ENCODE measurements at regions not wholly inside any gene's neighbourhood (a gene's known extent, or its start where the extent isn't known, plus 50 kb on each side); places are given as distances from the start of the nearest gene placed in this dataset.

- Histone ChIP-seq H3K9me3 (ENCODE audit: control insufficient read depth, low read depth, low read length) (peaks cover 4% of the 10 kb centered on the region), H3K9ac (ENCODE audit: control insufficient read depth, extremely low read depth, insufficient read depth, low read length) (no peak overlapping the region), H3K27me3 (ENCODE audit: control insufficient read depth, extremely low read depth, insufficient read depth, low read length) (peaks cover 17% of the 10 kb centered on the region), H3K4me2 (ENCODE audit: control insufficient read depth, extremely low read depth, insufficient read depth, low read depth, low read length) (no peak overlapping the region), H3K4me1 (ENCODE audit: control insufficient read depth, extremely low read depth, insufficient read depth, low read length) (no peaks in the 10 kb centered on the region), H3K9me1 (ENCODE audit: control insufficient read depth, extremely low read depth, insufficient read depth, low read length) (no peaks in the 10 kb centered on the region), H3K36me3 (ENCODE audit: control insufficient read depth in 2 of 2, extremely low read depth in 1 of 2, insufficient read depth in 2 of 2, low read length in 2 of 2) (no peaks in the 10 kb centered on the region), H3K27ac (ENCODE audit: control insufficient read depth, insufficient read depth, low read length) (no peak overlapping the region), H2AFZ (ENCODE audit: control insufficient read depth, low read length) (no peak overlapping the region), H4K20me1 (ENCODE audit: control insufficient read depth, extremely low read depth, insufficient read depth, low read length) (no peaks in the 10 kb centered on the region), H3K79me2 (ENCODE audit: control insufficient read depth, insufficient read depth, low read length) (no peaks in the 10 kb centered on the region), H3K4me3 (ENCODE audit: control insufficient read depth in 2 of 3, extremely low read depth in 1 of 3, insufficient read depth in 2 of 3, low read depth in 1 of 3, low read length in 3 of 3) (no peak overlapping the region)
- dilution Hi-C loops (cut with MboI; ENCODE audit: extremely low pct_ligation_motif_present, low sequenced_read_pairs), result no loop called here
- FAIRE-seq, result no peak
- TF ChIP-seq, protein P1, sequence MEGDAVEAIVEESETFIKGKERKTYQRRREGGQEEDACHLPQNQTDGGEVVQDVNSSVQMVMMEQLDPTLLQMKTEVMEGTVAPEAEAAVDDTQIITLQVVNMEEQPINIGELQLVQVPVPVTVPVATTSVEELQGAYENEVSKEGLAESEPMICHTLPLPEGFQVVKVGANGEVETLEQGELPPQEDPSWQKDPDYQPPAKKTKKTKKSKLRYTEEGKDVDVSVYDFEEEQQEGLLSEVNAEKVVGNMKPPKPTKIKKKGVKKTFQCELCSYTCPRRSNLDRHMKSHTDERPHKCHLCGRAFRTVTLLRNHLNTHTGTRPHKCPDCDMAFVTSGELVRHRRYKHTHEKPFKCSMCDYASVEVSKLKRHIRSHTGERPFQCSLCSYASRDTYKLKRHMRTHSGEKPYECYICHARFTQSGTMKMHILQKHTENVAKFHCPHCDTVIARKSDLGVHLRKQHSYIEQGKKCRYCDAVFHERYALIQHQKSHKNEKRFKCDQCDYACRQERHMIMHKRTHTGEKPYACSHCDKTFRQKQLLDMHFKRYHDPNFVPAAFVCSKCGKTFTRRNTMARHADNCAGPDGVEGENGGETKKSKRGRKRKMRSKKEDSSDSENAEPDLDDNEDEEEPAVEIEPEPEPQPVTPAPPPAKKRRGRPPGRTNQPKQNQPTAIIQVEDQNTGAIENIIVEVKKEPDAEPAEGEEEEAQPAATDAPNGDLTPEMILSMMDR (optimal IDR thresholded peaks at IDR 0.05 in 1 of 3, IDR thresholded peaks at IDR 0.05 in 1 of 3, conservative IDR thresholded peaks at IDR 0.05 in 1 of 3; ENCODE audit: extremely low read depth in 1 of 3, insufficient read depth in 2 of 3, low read length in 3 of 3), result no peak
- TF ChIP-seq EZH2 (IDR thresholded peaks at IDR 0.05; ENCODE audit: low read length), result no peak
- DNase-seq (ENCODE audit: low read depth, low spot score), result no peak
These were observed 96.9 kb downstream of the RBFOX3 start for GRCh38 chr17:79513820-79514535.

GRCh38 chr17:79513206-79513605 lies 97.6 kb downstream of the RBFOX3 start:
- H3K36me3 ChIP-seq (ENCODE audit: control insufficient read depth in 2 of 2, extremely low read depth in 1 of 2, insufficient read depth in 2 of 2, low read length in 2 of 2), result no peaks in the 10 kb centered on the region
- no peak overlapping the region for H3K4me2 ChIP-seq (ENCODE audit: control insufficient read depth, extremely low read depth, insufficient read depth, low read depth, low read length)
- TF ChIP-seq, protein P1 (optimal IDR thresholded peaks at IDR 0.05 in 1 of 3, IDR thresholded peaks at IDR 0.05 in 1 of 3, conservative IDR thresholded peaks at IDR 0.05 in 1 of 3; ENCODE audit: extremely low read depth in 1 of 3, insufficient read depth in 2 of 3, low read length in 3 of 3), result no peak
- TF ChIP-seq EZH2 (IDR thresholded peaks at IDR 0.05; ENCODE audit: low read length), result no peak
- DNase-seq (ENCODE audit: low read depth, low spot score) (no peak), FAIRE-seq (no peak)
- H3K79me2 ChIP-seq (ENCODE audit: control insufficient read depth, insufficient read depth, low read length), result no peaks in the 10 kb centered on the region
- H2AFZ ChIP-seq (ENCODE audit: control insufficient read depth, low read length), result no peak overlapping the region
- H3K9me3 ChIP-seq (ENCODE audit: control insufficient read depth, low read depth, low read length), result peaks cover 4% of the 10 kb centered on the region
- no peaks in the 10 kb centered on the region for H3K9me1 ChIP-seq (ENCODE audit: control insufficient read depth, extremely low read depth, insufficient read depth, low read length)
- no peak overlapping the region for H3K4me3 ChIP-seq (ENCODE audit: control insufficient read depth in 2 of 3, extremely low read depth in 1 of 3, insufficient read depth in 2 of 3, low read depth in 1 of 3, low read length in 3 of 3)
- peaks cover 9% of the 10 kb centered on the region for H3K27me3 ChIP-seq (ENCODE audit: control insufficient read depth, extremely low read depth, insufficient read depth, low read length)
- dilution Hi-C loops (cut with MboI; ENCODE audit: extremely low pct_ligation_motif_present, low sequenced_read_pairs), result no loop called here
- H4K20me1 ChIP-seq (ENCODE audit: control insufficient read depth, extremely low read depth, insufficient read depth, low read length), result no peaks in the 10 kb centered on the region
- H3K9ac ChIP-seq (ENCODE audit: control insufficient read depth, extremely low read depth, insufficient read depth, low read length), result no peak overlapping the region
- no peaks in the 10 kb centered on the region for H3K4me1 ChIP-seq (ENCODE audit: control insufficient read depth, extremely low read depth, insufficient read depth, low read length)
- no peak overlapping the region for H3K27ac ChIP-seq (ENCODE audit: control insufficient read depth, insufficient read depth, low read length)

All from keratinocyte (primary cell).